Cardiac muscle cell (in vitro differentiated cells and primary cell): ENCODE measurements at regions not wholly inside any gene's neighbourhood (a gene's known extent, or its start where the extent isn't known, plus 50 kb on each side); places are given as distances from the start of the nearest gene placed in this dataset.

ENCODE experiments used
- DNase-seq, 2 donors: peaks; one replicate each; pipeline versions ENCODE4 v3.0.0 to v3.0.0-alpha.2; 2010 to 2017; ENCODE audit warnings: low read depth in 1 of 2, low spot score in 1 of 2
- H3K27ac ChIP-seq: fragments of 200-600 bp; sonication (generic); 2 replicates; pipeline ENCODE4 v1.5.1; 2016
- H3K27me3 ChIP-seq: fragments of 200-600 bp; sonication (generic); 2 replicates; pipeline ENCODE4 v1.6.0; 2016; ENCODE audit warnings: control low read depth
- H3K36me3 ChIP-seq: fragments of 200-600 bp; sonication (generic); 2 replicates; pipeline ENCODE4 v1.5.1; 2016; ENCODE audit warnings: control low read depth
- H3K4me1 ChIP-seq: fragments of 200-600 bp; sonication (generic); 2 replicates; pipeline ENCODE4 v1.8.1; 2017; ENCODE audit warnings: low read depth, mild to moderate bottlenecking, mixed run types
- H3K4me3 ChIP-seq: fragments of 200-600 bp; sonication (generic); 2 replicates; pipeline ENCODE4 v1.5.1; 2016; ENCODE audit warnings: mild to moderate bottlenecking
- H3K9me3 ChIP-seq: fragments of 200-600 bp; sonication (generic); 2 replicates; pipeline ENCODE4 v1.5.1; 2017; ENCODE audit warnings: low read depth, mild to moderate bottlenecking, control low read depth
- TF ChIP-seq, protein P1 (sequence below): IDR thresholded peaks from 2 replicates; pipeline ENCODE4 v1.5.1; 2012; ENCODE audit warnings: low read depth, mild to moderate bottlenecking, low read length

DNA sequence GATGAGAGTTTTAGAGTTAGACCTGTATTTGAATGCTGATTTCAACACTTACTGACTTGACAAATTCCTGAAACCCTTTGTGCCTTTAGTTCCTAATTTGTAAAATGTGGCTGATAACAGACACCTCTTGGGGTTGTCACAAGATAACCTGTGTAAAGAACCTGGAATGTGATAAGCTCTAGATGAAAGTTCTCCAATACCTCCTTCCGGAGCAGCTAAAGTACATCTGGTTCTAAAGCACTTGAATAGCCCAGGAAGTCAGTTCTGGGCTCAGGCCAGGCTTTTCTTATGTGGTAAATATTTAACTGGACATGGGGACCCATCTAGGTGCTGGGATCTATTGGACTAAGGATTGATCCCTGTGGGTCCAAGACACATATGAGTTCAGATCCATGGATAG lies 310.8 kb upstream of the ADAMTSL1 start:
- H3K27me3 ChIP-seq = peaks cover 6% of the 10 kb centered on the region
- H3K4me3 ChIP-seq = no peak overlapping the region
- no peak overlapping the region for H3K27ac ChIP-seq
- TF ChIP-seq, protein P1, sequence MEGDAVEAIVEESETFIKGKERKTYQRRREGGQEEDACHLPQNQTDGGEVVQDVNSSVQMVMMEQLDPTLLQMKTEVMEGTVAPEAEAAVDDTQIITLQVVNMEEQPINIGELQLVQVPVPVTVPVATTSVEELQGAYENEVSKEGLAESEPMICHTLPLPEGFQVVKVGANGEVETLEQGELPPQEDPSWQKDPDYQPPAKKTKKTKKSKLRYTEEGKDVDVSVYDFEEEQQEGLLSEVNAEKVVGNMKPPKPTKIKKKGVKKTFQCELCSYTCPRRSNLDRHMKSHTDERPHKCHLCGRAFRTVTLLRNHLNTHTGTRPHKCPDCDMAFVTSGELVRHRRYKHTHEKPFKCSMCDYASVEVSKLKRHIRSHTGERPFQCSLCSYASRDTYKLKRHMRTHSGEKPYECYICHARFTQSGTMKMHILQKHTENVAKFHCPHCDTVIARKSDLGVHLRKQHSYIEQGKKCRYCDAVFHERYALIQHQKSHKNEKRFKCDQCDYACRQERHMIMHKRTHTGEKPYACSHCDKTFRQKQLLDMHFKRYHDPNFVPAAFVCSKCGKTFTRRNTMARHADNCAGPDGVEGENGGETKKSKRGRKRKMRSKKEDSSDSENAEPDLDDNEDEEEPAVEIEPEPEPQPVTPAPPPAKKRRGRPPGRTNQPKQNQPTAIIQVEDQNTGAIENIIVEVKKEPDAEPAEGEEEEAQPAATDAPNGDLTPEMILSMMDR = no peak
- DNase-seq = no peak
- H3K4me1 ChIP-seq = no peaks in the 10 kb centered on the region
- no peaks in the 10 kb centered on the region for H3K36me3 ChIP-seq
- no peaks in the 10 kb centered on the region for H3K9me3 ChIP-seq

DNA sequence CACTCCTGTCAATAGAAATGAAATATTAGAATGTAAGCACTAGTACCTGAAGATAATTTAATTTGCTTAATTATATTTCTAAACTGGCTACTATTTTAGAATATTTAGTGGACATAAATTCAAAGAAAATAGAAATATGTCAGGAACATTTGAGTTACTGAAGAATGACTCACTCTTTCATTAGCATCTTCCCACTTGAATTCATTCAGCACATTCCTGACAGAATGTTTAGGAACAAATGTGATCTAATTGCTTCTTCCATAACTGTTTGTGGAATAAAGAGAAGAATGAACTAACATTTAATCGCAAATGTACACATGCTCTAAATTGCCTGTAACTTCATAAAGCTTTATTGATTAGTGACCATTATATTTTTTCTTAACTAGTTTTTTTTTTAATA lies 306.2 kb upstream of the ADAMTSL1 start:
- TF ChIP-seq, protein P1 = no peak
- Histone ChIP-seq H3K36me3 (no peaks in the 10 kb centered on the region), H3K27ac (no peak overlapping the region), H3K4me1 (no peaks in the 10 kb centered on the region), H3K27me3 (no peaks in the 10 kb centered on the region), H3K4me3 (no peak overlapping the region), H3K9me3 (no peaks in the 10 kb centered on the region)
- DNase-seq = no peak

DNA sequence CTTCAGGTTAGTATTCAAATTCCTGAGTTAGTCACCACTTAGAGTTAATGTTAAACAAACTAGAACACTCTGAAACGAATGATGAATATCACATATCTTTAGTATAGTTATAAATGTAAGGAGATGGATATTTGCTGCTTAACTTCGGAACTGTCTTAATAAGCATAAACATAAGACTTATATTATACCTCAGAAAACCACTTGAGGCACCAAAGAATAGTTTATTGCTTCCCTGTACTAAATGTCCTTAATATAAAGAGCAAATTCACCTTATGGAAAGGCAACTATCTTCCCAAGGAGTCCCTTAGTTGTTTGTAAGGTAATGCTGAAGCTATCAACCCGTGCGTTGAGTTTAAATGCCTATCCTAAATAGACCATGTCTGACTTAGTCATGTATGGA lies 300.0 kb upstream of the ADAMTSL1 start:
- no peaks in the 10 kb centered on the region for H3K9me3 ChIP-seq
- no peak for DNase-seq
- H3K27ac ChIP-seq = no peak overlapping the region
- no peak overlapping the region for H3K4me3 ChIP-seq
- H3K4me1 ChIP-seq = no peaks in the 10 kb centered on the region
- TF ChIP-seq, protein P1 = no peak
- no peaks in the 10 kb centered on the region for H3K36me3 ChIP-seq
- H3K27me3 ChIP-seq = no peaks in the 10 kb centered on the region

DNA sequence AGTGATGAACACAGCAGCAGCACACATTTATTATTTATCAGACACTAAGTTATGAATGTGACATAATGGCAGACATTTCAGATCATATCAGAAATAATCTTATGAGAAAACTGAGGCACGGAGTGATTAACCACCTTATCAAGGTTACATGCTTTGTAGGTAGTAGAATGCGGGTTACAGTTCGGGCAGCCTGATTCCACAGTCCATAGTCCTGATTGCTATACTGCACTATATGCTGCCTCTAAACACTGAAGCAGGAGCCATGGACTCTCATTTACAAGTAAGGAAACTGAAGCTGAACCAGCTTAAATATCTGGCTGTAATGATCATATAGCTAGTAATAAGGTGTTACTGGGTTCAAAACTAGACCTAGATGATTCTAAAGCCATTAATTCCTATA lies 291.3 kb upstream of the ADAMTSL1 start:
- TF ChIP-seq, protein P1 = no peak
- no peak overlapping the region for H3K4me3 ChIP-seq
- H3K9me3 ChIP-seq = no peaks in the 10 kb centered on the region
- H3K27ac ChIP-seq = no peak overlapping the region
- no peak for DNase-seq
- no peaks in the 10 kb centered on the region for H3K4me1 ChIP-seq
- no peaks in the 10 kb centered on the region for H3K27me3 ChIP-seq
- no peaks in the 10 kb centered on the region for H3K36me3 ChIP-seq

DNA sequence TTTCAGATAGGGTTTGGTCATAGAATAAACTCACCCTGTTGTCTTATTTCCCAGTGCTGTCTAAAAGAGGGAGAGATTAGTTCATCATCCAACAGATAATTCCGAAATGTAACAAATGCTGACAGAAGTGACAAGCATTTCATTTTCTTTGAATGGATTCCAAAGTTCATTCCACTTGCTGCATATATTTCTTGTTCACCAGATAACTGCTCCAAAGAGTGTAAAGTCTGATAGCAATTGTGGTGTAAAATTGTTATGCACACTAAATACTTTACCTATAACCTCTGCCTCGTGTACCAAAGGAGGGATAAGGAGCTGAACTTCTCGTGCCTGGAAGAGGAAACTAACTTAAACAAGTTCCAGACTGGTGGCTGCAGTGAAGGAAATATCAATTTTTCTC lies 290.0 kb upstream of the ADAMTSL1 start:
- TF ChIP-seq, protein P1 = no peak
- no peak overlapping the region for H3K4me3 ChIP-seq
- H3K27ac ChIP-seq = no peak overlapping the region
- no peaks in the 10 kb centered on the region for H3K4me1 ChIP-seq
- H3K36me3 ChIP-seq = no peaks in the 10 kb centered on the region
- H3K27me3 ChIP-seq = no peaks in the 10 kb centered on the region
- H3K9me3 ChIP-seq = no peaks in the 10 kb centered on the region
- DNase-seq = peak in 1 of 2 donors; percentile 20

DNA sequence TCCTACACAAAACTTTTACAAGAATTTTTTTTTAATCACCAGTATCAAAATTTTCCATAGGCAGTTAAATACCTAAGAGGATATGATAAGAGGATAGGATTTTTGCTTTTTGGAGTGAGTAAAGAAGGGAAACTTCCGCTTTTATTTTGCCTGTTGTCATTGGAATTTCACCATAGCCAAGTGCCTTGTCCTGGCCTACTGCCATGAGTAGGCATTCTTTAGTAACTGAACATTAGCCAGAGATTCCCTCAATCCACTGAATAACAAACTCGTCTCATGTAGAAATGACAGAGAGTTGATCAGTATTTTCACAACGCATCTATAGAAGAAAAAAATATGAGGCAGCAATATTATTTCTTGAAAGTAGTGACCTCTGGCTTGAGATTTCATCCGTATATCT lies 289.6 kb upstream of the ADAMTSL1 start:
- Histone ChIP-seq H3K9me3 (no peaks in the 10 kb centered on the region), H3K27me3 (no peaks in the 10 kb centered on the region)
- TF ChIP-seq, protein P1 = no peak

More for the DNA sequence above, 289.6 kb upstream of the ADAMTSL1 start:
- Histone ChIP-seq H3K36me3 (no peaks in the 10 kb centered on the region), H3K27ac (no peak overlapping the region), H3K4me1 (no peaks in the 10 kb centered on the region), H3K4me3 (no peak overlapping the region)
- peak in 1 of 2 donors; percentile 38 for DNase-seq
